ENCODE measurements at regions not wholly inside any gene's neighbourhood (a gene's known extent, or its start where the extent isn't known, plus 50 kb on each side); places are given as distances from the start of the nearest gene placed in this dataset.

- no peak for TF ChIP-seq CTCF (IDR thresholded peaks at IDR 0.05; ENCODE audit: borderline replicate concordance, insufficient read depth, low read depth, low read length)
- H3K4me3 ChIP-seq (ENCODE audit: low read depth, low read length): no peak overlapping the region
Measured at GRCh38 chr4:97493815-97494518, 649.3 kb downstream of the STPG2 start.

- no peak for TF ChIP-seq CTCF (IDR thresholded peaks at IDR 0.05; ENCODE audit: borderline replicate concordance, insufficient read depth, low read depth, low read length)
Measured at GRCh38 chr4:97496298-97496873, 646.9 kb downstream of the STPG2 start.

GRCh38 chr4:97498875-97499274 lies 644.4 kb downstream of the STPG2 start:
- H3K4me3 ChIP-seq (ENCODE audit: low read depth, low read length): no peak overlapping the region
- no peak for TF ChIP-seq CTCF (IDR thresholded peaks at IDR 0.05; ENCODE audit: borderline replicate concordance, insufficient read depth, low read depth, low read length)

More at GRCh38 chr4:97496298-97496873, 646.9 kb downstream of the STPG2 start:
- H3K4me3 ChIP-seq (ENCODE audit: low read depth, low read length): no peak overlapping the region

GRCh38 chr4:97500423-97500822 lies 642.9 kb downstream of the STPG2 start:
- H3K4me3 ChIP-seq (ENCODE audit: low read depth, low read length): no peak overlapping the region
- no peak for TF ChIP-seq CTCF (IDR thresholded peaks at IDR 0.05; ENCODE audit: borderline replicate concordance, insufficient read depth, low read depth, low read length)

DNA sequence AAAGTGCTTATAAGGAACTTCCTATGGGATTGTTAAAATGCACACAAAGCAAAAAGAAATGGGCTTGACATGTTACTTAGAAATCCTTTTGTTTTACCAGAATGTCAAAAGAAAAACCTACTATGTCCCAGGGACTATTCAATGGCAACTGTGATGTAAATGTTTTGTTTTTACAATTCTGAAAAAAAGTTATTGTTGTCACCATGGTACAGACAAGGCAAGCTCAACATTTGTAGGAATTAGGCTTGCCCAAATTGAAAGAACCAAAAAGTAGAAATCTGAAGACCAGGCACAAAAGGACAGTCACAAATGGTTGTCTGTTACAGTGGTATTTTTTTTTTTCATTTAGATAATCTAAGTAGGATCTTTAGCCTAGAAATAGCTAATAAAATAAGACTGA lies 638.6 kb downstream of the STPG2 start:
- H3K4me3 ChIP-seq (ENCODE audit: low read depth, low read length): no peak overlapping the region
- TF ChIP-seq CTCF (IDR thresholded peaks at IDR 0.05; ENCODE audit: borderline replicate concordance, insufficient read depth, low read depth, low read length): no peak

- H3K4me3 ChIP-seq (ENCODE audit: low read depth, low read length): no peak overlapping the region
- TF ChIP-seq CTCF (IDR thresholded peaks at IDR 0.05; ENCODE audit: borderline replicate concordance, insufficient read depth, low read depth, low read length): no peak
Measured at GRCh38 chr4:97507587-97508245, 635.6 kb downstream of the STPG2 start.
